ENCODE measurements at regions not wholly inside any gene's neighbourhood (a gene's known extent, or its start where the extent isn't known, plus 50 kb on each side); places are given as distances from the start of the nearest gene placed in this dataset.

DNA sequence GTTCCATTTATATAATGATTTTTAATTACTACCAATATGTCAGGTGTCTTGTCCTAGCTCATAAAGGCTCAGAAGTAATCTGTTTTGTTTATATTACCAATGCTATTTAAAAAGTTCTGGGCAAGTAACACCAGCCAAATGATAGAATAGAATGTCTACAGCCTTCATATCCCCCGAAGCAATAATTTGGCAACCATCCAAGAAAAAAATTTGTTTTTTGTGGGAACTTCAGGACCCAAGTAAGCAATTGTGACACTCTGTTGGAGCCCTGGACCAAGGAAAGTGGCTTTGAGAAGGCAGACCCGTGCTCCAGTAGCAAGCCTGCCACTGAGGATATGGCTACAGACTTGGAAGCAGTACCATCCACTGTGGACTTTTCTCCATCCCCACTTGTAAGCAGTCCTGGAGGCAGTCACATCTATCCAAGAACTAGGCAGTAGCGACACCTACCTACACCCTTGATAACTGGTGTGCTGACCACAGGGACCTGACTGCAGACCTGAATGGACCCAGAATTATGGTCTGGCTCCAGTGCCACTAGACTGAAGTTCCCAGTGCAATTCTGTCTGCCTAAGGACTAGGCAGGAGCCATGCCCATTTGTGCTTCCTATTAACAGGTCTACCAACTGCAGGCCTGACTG, 870.7 kb upstream of the ADGRL2 start:
- DNase-seq = no peak

DNA sequence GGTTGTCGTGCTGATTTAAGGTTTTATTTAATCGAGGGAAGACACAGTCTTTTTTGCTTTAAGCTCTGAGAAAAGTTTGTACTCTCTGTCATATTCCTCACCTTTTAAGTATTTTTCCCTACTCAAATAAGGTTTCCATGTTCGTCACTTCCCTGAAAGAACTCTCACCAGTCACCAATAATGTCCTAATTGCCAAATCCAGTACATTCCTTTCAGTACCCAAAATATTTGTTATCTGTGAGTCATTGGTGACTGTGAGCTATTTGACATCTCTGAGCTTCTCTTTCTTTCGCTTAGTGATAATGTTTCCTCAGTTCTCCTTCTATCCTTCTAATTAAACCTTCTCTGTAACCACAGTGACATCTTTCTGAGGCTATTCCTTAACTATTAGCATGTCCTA, 874.2 kb upstream of the ADGRL2 start:
- DNase-seq = no peak

DNA sequence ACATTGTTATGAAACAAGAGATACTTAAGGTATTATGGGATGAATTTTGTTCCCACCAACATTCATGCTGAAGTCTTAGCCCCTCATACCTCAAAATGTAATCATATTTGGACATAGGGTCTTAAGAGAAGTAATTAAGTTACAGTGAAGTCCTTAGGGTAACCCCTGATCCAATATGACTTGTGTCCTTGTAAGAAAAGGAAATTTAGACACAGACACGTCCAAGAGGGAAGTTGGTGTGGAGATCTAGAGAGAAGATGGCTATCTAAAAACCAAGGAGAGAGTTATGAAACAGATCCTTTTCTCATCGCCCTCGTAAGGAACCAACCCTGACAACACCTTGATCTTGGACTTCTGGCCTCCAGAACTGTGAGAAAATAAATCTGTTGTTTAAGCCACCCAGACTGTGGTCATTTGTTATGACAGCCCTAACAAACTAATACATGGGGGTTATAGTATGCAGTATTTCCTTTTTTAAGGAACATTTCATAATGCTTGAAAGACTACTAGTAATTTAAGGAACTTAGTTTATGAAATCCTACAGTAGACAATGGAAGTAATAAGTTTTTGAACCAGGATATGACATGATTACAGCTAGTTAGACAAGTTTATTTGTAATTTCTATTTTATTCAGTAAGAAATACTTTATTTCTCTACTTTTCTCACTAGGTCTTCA, 875.5 kb upstream of the ADGRL2 start:
- no peak for DNase-seq

DNA sequence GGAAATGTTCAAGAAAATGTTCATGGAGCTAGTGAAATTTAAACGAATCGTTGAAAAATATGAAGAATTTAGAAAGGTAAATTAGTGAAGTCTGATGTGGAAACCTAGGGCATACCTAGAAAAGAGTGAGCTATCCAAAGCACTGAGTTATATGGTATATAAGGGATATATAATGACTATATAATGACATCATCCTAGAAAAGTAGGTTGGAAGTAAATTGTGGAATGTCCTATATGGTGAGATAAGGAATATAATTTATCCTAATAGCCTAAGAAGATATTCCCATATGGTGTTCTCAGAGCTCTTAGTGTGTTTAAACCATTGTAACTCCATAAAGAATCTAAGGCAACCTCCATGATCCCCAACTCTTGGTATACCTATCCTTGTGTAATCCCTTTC, 876.4 kb upstream of the ADGRL2 start:
- no peak for DNase-seq

DNA sequence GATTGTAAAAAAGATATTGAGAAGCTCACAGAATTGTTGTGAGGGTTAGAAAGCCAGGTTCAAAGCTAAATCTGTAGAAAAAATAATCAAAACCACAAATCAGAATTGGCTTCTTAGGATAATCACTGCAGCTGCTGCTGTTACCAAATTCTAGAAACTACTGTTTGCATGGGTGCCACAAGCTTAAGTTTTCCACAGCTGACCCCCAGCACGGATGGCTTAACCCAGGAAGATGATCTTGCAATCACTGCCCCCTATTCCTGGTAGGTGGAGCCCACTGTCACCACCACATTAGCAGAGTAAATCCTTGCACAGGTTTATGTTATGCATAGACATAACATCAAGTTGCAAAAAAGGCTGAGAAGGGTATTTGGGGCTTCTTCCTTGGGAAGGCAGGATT, 877.8 kb upstream of the ADGRL2 start:
- DNase-seq = no peak

DNA sequence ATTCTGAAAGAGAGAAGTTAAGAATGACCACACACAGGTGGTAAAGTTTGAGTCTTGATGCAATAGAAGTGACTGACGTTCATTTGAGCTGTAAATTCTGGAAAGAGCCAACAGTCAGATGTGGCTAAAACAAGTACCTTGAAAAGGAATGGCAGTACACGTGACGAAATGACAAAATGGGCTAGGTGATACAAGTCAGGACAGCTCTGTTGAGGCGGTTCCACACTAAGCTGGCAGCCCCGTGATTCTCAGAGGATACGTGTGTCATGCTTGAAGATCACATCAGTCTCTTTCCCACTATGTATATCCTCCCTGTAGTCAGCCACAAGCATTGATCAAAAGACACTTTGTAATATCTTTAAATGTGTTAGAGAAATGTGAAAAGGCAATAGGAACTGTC, 881.3 kb upstream of the ADGRL2 start:
- no peak for DNase-seq

DNA sequence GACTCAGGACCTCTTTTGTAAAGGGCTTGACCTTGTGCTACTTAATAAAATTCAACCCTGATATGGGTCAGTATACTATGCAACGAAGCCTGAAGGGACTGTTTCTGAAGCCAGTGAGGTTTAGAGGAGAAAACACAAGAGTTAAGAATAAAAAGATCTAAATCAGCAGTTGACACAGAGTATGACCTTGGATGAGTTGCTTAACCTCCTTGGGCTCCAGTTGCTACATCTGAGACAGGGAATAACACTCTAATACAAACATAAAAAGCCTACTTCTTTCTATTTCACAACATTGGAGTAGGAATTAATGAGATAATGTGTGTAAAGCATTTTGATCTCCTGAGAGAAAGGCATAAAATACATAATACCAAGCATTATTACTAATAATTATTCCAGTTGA, 882.4 kb upstream of the ADGRL2 start:
- no peak for DNase-seq

DNA sequence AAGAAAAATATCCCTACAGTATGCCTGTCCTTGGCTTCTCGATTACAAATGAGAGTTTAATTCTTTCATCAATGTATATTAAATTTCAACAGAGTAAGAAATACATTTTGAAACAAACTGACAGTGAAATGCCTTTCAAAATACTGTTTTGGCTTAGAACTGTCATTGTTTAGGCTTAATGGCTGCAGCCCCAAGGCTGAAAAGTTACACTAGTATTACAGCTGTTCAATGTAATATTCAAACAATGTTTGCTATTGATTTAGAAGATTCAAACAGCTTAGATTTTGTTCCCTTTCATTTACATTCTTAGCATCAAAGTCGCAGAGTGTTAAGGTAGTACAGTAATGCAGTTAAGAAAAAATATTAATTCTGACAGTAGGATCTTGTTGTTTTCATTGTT, 882.9 kb upstream of the ADGRL2 start:
- no peak for DNase-seq

DNA sequence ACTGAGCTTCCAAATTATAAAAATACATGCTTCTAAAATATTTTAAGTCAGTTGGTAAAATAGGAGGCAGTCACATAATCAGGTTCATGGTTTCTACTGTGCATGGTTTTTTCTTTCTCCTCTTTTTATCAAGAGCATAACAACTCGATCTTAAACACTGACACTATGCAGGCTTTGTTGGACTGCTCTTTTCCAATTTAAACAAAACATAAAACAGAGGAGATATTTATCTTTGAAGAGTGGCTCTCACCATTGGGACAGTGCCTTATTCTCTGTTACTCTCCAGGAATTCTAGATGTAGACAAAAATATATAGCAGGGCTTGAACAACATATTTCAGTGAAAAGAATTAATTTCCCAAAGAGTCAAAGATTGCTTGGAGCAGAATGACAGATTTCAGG, 883.5 kb upstream of the ADGRL2 start:
- no peak for DNase-seq

DNA sequence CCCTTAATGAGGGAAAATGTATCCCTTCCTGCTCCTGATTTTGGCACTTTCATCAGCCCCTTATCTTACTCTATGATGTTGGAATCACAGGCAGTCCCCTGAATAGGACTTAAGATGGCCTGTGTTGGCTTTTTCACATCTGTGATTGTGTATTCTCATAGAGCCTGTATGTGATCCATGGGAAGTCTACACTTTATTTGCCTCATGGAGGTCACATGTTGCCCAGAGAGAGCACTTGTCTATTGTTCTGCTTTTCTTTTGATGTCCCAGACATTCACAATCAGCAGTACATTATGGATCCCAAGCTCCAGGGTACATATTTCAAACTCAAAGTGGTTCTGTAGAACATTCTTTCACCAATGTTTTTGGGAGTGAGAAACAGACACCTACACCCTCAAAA, 885.2 kb upstream of the ADGRL2 start:
- DNase-seq = no peak

DNA sequence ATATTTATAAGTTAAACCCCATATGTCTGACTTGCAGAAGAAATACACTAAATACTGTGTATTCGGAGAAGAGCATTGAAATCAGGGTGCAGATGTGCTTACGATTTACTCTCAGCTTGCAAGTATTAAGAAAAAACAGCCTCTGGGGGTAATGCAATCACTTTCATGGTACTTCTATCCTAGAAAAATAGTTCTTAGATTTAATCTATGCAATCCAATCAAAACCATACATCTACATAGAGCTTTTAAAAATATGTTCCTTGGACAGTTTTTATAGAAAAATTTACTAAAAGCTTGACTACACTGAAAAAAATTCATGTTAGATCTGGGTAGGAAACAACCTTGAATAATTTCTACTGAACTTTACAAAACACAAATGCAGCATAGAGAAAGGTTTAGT, 890.3 kb upstream of the ADGRL2 start:
- no peak for DNase-seq

DNA sequence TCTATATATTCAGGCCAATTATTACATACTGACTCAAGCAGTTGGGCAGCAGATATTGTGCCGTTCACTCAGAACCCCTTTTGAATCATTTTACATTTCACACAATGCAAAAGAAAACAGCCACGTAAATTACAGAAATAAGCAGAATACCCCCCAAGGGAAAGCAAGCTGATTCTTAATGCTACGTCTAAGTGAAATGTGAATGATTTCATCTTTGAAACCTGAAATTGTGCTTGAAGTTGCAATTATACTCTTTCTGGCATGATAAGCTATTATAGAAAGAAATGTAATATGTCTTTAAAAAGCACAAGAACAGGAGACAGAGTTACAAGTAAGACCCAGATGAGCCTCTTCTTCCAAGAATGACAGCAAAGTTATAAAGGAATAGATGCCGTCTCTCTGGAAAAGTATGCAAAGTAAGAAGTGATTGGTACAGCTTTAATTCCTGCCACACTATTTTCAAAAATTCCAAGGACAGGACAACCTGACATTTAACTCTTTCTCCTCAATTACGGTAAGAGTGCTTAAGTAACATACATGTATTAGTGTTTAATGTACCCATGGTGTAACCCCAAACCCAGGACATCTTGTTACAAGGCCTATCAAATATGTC, 891.5 kb upstream of the ADGRL2 start:
- DNase-seq = no peak

DNA sequence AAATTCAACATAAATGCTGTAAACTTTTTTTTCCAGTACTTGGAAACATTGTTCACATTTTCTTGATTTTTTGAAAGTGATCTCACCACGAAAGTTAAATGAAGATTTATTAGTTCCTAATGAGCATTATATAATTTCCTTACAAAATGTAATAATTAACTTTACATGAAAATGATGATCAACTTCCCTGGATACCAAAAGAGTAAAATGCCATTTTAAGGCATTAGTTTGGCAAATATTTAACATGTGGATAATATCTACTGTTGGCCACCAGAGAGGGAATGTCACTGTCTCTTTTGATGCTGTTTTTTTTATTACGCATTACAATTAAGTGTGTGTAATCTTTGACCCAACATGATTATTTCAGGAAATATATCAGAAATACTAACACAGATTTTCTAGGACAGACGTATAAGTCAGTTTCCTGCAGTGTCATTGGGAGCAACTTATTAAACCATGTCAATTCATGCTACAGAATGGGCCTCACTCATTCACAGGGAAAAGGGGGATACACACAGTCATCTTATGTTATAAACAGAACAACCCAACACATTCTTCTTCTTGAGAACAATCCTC, 903.9 kb upstream of the ADGRL2 start:
- no peak for DNase-seq

DNA sequence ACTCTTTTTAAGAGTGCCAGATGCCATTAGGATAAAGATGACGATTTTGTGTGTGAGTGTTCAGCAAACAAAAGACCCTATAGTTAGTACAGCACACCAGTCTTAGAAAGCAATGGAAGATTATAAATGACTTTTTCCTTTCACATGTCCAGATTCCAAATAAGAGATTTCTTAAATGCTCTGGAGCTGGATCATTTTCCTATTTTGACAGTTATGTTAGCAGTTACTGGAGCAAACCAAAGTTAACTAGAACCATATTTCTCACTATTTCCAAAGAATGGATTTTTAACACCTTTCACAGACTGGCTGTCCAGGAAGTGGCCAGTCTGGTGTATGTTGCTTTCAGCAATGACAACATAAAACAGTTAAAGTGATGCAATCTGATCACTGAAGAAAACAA, 905.8 kb upstream of the ADGRL2 start:
- DNase-seq = no peak

DNA sequence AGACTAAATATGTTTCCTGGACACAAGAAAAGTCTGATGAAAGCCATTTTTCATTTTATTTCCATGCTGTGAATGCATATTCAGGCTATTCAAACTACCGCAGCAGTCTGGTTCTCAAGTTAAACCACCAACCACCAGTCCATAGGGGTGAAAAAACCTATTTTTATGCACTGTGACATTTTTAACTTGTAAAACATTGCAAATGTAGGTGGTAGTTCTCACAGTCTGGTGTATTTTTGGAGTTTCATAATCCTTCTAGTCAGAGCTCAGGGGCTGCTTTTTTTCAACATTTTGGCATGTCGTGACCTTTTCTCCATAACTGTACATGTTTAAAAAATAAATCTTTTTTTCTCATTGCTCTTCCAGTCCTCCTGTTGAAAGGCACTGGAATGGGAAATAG, 907.6 kb upstream of the ADGRL2 start:
- no peak for DNase-seq

DNA sequence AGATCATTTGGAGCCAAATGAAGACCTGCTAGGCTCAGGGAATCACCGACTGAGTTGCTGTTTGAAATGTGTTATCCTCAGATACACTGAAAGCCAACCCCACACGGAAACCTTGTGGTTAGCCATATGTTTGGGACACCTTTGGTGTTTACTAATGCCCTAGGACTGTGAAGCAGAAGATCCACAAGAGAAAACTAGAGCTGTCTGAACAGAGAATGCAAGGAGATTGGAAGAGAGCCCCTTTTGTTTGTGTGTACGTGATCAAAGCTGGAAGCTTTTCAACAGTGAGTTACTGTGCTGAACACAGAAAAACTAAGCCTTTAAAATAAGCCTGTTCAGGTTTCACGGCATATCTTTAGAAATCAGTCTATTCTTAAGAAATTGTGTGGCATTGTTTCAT, 908.2 kb upstream of the ADGRL2 start:
- no peak for DNase-seq

DNA sequence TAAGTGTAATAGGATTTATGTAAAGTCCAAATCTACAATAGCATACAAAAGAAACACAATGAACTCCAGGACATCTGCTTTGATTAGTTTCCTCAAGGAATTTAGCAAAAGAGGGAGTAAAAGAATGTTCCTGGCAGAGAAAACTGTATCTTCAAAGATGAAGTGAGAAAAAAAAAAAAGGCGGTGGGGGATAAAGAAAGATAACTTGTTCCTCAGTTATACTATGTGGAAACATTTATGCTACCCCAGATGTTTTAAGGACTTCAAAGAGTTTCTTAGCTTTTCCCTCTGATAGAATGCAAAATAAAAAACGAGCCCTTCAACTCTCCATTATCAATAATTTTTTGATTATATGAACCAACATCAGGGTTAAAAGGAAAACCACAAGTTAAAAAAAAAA, 908.9 kb upstream of the ADGRL2 start:
- no peak for DNase-seq

DNA sequence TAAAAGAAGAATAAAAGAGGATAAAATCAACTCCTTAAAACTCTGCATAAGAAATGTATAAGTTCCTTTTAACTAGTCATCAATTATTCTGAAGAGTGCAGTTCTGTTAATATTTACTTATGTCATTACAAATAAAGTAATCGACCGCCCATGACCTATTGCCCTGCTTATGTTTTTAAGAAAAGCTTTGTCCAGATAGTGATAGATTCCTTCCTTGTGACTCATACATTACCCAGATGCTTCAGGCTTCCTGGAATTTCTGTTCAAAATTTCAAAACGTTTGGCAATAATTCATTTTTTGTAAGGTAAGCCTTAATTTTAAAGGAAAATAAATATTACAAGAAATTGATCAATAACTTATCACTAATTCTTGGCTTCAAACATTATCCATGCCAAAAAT, 918.2 kb upstream of the ADGRL2 start:
- DNase-seq = no peak

DNA sequence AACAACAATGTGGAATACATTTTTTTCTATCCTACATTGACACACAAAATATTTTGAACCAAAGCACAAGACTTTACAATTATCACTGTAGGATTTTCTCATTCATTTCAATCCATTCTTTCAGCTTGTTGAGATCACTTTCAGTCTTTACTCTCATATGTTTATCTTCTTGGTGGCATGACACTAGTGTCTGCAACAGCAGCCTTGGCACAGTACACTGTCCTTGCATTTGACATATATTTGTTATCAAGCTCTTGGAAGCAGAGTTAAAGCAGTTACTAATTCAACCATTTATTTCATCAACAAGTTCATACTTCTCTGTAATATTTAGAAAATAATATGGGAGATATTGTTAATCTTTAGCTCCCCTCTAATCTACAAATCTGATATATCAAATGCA, 922.4 kb upstream of the ADGRL2 start:
- no peak for DNase-seq

DNA sequence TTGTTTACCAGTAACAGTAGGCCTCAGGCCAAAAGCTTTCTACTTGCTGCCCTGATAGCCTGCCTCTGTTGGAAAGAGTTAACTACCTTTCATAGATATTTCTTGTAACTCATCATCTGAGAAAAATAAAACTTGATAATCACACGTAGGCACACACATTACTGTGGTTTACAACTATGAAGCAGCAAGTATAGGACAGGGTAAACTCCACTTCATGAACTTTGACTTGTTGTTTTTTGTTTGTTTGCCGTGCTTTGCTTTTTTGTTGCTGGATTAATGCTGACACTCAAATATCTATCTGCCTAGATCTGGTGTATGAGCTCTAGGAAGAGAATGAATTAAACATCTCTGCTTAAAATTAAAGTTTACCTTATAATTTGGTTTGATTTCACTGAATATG, 924.7 kb upstream of the ADGRL2 start:
- DNase-seq = no peak

DNA sequence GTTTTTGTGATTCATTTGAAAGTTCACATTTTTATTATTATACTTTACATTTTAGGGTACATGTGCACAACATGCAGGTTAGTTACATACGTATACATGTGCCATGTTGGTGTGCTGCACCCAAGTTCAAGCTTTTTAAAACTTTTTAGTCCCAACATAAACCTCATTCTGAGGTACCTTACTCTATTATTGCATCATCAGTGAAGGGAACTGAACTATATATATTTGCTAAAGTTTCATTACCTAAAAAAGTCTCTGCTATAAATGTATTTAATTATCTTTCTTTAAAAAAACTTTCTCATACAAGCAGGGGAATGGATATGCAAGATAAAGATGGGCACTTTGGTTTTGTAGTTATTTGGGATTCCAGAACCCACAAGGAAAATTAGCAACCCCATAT, 931.4 kb upstream of the ADGRL2 start:
- DNase-seq = no peak

DNA sequence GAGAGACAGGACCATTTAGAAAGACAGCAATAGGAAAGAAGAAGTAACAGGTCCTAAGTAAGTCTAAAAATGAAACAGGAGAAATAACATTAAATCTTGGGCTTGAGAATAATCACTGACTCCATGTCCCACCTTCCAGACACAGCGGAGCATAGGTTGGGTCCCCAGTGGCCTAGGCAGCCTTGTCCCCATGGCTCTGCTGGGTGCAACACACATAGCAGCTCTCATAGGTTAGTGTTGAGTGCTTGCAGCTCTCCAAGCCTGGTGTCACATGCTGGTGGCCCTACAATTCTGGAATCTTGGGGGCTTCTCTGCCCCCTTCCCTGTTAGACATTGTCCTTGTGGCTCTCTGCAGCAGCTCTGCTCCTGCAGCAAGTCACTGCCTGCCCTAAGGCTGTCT, 952.8 kb upstream of the ADGRL2 start:
- no peak for DNase-seq

DNA sequence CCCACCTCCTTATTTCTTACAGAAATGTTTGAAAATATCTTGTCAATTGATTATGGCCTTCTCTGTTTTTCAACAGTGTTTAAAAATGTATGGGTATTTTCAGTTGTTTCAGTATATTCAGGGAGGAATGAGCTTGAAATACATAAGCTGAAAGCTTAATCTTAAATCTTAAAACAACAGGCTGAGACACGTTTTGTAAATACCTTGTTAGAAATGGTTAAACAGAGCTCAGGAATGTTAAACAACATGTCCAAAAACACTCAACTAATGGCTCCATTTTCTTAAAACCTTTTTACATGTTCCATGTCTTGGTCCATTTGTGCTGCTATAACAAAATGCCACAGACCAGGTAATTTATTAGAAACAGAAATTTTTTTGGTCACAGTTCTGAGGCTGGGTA, 953.8 kb upstream of the ADGRL2 start:
- DNase-seq = no peak

DNA sequence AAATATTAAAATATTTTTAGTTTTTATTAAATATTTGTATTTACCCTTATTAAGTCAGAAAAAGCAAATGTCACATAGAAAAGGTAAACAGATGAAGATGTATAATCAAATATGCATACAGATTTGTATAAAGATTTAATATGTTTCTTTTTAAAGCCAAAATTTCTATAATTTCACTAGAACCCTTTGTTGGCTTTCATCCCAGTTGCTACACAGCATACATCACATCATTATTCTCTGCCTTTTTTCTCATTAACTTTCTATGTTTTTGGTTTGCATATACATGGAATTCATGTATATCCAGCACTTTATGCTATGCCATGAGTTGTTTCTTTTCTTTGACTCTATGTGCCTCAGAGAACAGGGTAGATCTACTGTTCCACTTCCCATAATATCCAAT, 957.9 kb upstream of the ADGRL2 start:
- no peak for DNase-seq

DNA sequence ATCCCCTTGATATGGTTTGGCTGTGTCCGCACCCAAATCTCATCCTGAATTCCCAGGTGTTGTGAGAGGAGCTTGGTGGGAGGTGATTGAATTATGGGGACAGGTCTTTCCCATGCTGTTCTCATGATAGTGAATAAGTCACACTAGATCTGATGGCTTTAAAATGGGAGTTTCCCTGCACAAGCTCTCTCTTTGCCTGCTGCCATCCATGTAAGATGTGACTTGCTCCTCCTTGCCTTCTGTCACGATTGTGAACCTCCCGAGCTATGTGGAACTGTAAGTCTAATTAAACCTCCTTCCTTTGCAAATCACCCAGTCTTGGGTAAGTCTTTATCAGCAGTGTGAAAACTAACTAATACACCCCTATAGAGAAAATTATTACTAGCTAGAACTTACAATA, 959.5 kb upstream of the ADGRL2 start:
- no peak for DNase-seq

Measured in midbrain (tissue), 1 donor.